ENCODE measurements at regions not wholly inside any gene's neighbourhood (a gene's known extent, or its start where the extent isn't known, plus 50 kb on each side); places are given as distances from the start of the nearest gene placed in this dataset.

GRCh38 chr2:223357076-223357475 lies 245.1 kb downstream of the SCG2 start:
- intact Hi-C loops (cut with DNase I): no loop called here
- no peak for DNase-seq
- Histone ChIP-seq H3K4me3 (ENCODE audit: low read length in 2 of 2) (no peak overlapping the region), H3K27ac (ENCODE audit: low read depth in 1 of 2, low read length in 2 of 2) (no peak overlapping the region), H3K27me3 (ENCODE audit: control insufficient read depth in 1 of 2, insufficient read depth in 2 of 2, low read length in 1 of 2) (no peaks in the 10 kb centered on the region), H3K9me3 (ENCODE audit: control insufficient read depth, low read length) (peaks cover 1% of the 10 kb centered on the region), H3K4me1 (ENCODE audit: control insufficient read depth in 1 of 2, insufficient read depth in 2 of 2, low read length in 2 of 2) (no peaks in the 10 kb centered on the region), H3K36me3 (ENCODE audit: control insufficient read depth in 1 of 2, insufficient read depth in 2 of 2, low read length in 1 of 2) (no peaks in the 10 kb centered on the region)
- no peak for ATAC-seq (ENCODE audit: low FRiP score)
- WGBS, 2 donors: 73 to 77% methylated on average over 1 of the region's 1 CpG

- no peak overlapping the region for H3K27ac ChIP-seq (ENCODE audit: low read depth in 1 of 2, low read length in 2 of 2)
- peaks cover 1% of the 10 kb centered on the region for H3K9me3 ChIP-seq (ENCODE audit: control insufficient read depth, low read length)
- ATAC-seq (ENCODE audit: low FRiP score) (no peak), DNase-seq (no peak)
- H3K36me3 ChIP-seq (ENCODE audit: control insufficient read depth in 1 of 2, insufficient read depth in 2 of 2, low read length in 1 of 2): no peaks in the 10 kb centered on the region
- intact Hi-C loops (cut with DNase I): no loop called here
- no peaks in the 10 kb centered on the region for H3K4me1 ChIP-seq (ENCODE audit: control insufficient read depth in 1 of 2, insufficient read depth in 2 of 2, low read length in 2 of 2)
- H3K27me3 ChIP-seq (ENCODE audit: control insufficient read depth in 1 of 2, insufficient read depth in 2 of 2, low read length in 1 of 2): no peaks in the 10 kb centered on the region
- no peak overlapping the region for H3K4me3 ChIP-seq (ENCODE audit: low read length in 2 of 2)
- WGBS, 2 donors: 84 to 89% methylated on average over 6 of the region's 6 CpGs
These were observed 239.1 kb downstream of the SCG2 start for GRCh38 chr2:223363085-223363484.

- H3K36me3 ChIP-seq (ENCODE audit: control insufficient read depth in 1 of 2, insufficient read depth in 2 of 2, low read length in 1 of 2): no peaks in the 10 kb centered on the region
- H3K9me3 ChIP-seq (ENCODE audit: control insufficient read depth, low read length): peaks cover under 1% of the 10 kb centered on the region
- H3K4me1 ChIP-seq (ENCODE audit: control insufficient read depth in 1 of 2, insufficient read depth in 2 of 2, low read length in 2 of 2): no peaks in the 10 kb centered on the region
- H3K27ac ChIP-seq (ENCODE audit: low read depth in 1 of 2, low read length in 2 of 2): no peak overlapping the region
- no peaks in the 10 kb centered on the region for H3K27me3 ChIP-seq (ENCODE audit: control insufficient read depth in 1 of 2, insufficient read depth in 2 of 2, low read length in 1 of 2)
- no peak for DNase-seq
- no peak for ATAC-seq (ENCODE audit: low FRiP score)
- intact Hi-C loops (cut with DNase I): no loop called here
- 68 to 71% methylated on average over 5 of the region's 5 CpGs for WGBS, 2 donors
- no peak overlapping the region for H3K4me3 ChIP-seq (ENCODE audit: low read length in 2 of 2)
These were observed 236.9 kb downstream of the SCG2 start for GRCh38 chr2:223365158-223365679.

GRCh38 chr2:223366566-223366965 lies 235.6 kb downstream of the SCG2 start:
- WGBS, 2 donors: 87 to 89% methylated on average over 5 of the region's 5 CpGs
- no peaks in the 10 kb centered on the region for H3K36me3 ChIP-seq (ENCODE audit: control insufficient read depth in 1 of 2, insufficient read depth in 2 of 2, low read length in 1 of 2)
- H3K4me1 ChIP-seq (ENCODE audit: control insufficient read depth in 1 of 2, insufficient read depth in 2 of 2, low read length in 2 of 2): no peaks in the 10 kb centered on the region
- intact Hi-C loops (cut with DNase I): no loop called here
- H3K27me3 ChIP-seq (ENCODE audit: control insufficient read depth in 1 of 2, insufficient read depth in 2 of 2, low read length in 1 of 2): no peaks in the 10 kb centered on the region
- no peak overlapping the region for H3K4me3 ChIP-seq (ENCODE audit: low read length in 2 of 2)
- DNase-seq (no peak), ATAC-seq (ENCODE audit: low FRiP score) (no peak)
- H3K27ac ChIP-seq (ENCODE audit: low read depth in 1 of 2, low read length in 2 of 2): no peak overlapping the region
- H3K9me3 ChIP-seq (ENCODE audit: control insufficient read depth, low read length): no peaks in the 10 kb centered on the region

GRCh38 chr2:223368481-223368880 lies 233.7 kb downstream of the SCG2 start:
- Histone ChIP-seq H3K27me3 (ENCODE audit: control insufficient read depth in 1 of 2, insufficient read depth in 2 of 2, low read length in 1 of 2) (no peaks in the 10 kb centered on the region), H3K4me3 (ENCODE audit: low read length in 2 of 2) (no peak overlapping the region), H3K9me3 (ENCODE audit: control insufficient read depth, low read length) (no peaks in the 10 kb centered on the region), H3K27ac (ENCODE audit: low read depth in 1 of 2, low read length in 2 of 2) (no peak overlapping the region), H3K4me1 (ENCODE audit: control insufficient read depth in 1 of 2, insufficient read depth in 2 of 2, low read length in 2 of 2) (no peaks in the 10 kb centered on the region), H3K36me3 (ENCODE audit: control insufficient read depth in 1 of 2, insufficient read depth in 2 of 2, low read length in 1 of 2) (no peaks in the 10 kb centered on the region)
- WGBS, 2 donors: 63 to 68% methylated on average over 2 of the region's 2 CpGs
- DNase-seq (no peak), ATAC-seq (ENCODE audit: low FRiP score) (no peak)
- intact Hi-C loops (cut with DNase I): no loop called here

GRCh38 chr2:223369889-223370288 lies 232.3 kb downstream of the SCG2 start:
- WGBS, 2 donors: 79% methylated on average over 3 of the region's 3 CpGs
- no peaks in the 10 kb centered on the region for H3K4me1 ChIP-seq (ENCODE audit: control insufficient read depth in 1 of 2, insufficient read depth in 2 of 2, low read length in 2 of 2)
- no peaks in the 10 kb centered on the region for H3K9me3 ChIP-seq (ENCODE audit: control insufficient read depth, low read length)
- DNase-seq (no peak), ATAC-seq (ENCODE audit: low FRiP score) (no peak)
- intact Hi-C loops (cut with DNase I): no loop called here
- H3K27ac ChIP-seq (ENCODE audit: low read depth in 1 of 2, low read length in 2 of 2): no peak overlapping the region
- no peaks in the 10 kb centered on the region for H3K27me3 ChIP-seq (ENCODE audit: control insufficient read depth in 1 of 2, insufficient read depth in 2 of 2, low read length in 1 of 2)
- no peak overlapping the region for H3K4me3 ChIP-seq (ENCODE audit: low read length in 2 of 2)
- H3K36me3 ChIP-seq (ENCODE audit: control insufficient read depth in 1 of 2, insufficient read depth in 2 of 2, low read length in 1 of 2): no peaks in the 10 kb centered on the region

- Histone ChIP-seq H3K4me3 (ENCODE audit: low read length in 2 of 2) (no peak overlapping the region), H3K36me3 (ENCODE audit: control insufficient read depth in 1 of 2, insufficient read depth in 2 of 2, low read length in 1 of 2) (no peaks in the 10 kb centered on the region), H3K9me3 (ENCODE audit: control insufficient read depth, low read length) (no peaks in the 10 kb centered on the region), H3K4me1 (ENCODE audit: control insufficient read depth in 1 of 2, insufficient read depth in 2 of 2, low read length in 2 of 2) (no peaks in the 10 kb centered on the region), H3K27me3 (ENCODE audit: control insufficient read depth in 1 of 2, insufficient read depth in 2 of 2, low read length in 1 of 2) (no peaks in the 10 kb centered on the region), H3K27ac (ENCODE audit: low read depth in 1 of 2, low read length in 2 of 2) (no peak overlapping the region)
- no peak for DNase-seq
- no peak for ATAC-seq (ENCODE audit: low FRiP score)
- intact Hi-C loops (cut with DNase I): no loop called here
- WGBS, 2 donors: 97 to 99% methylated on average over 1 of the region's 1 CpG
These were observed 218.8 kb downstream of the SCG2 start for GRCh38 chr2:223383315-223383714.

GRCh38 chr2:223386189-223386588 lies 216.0 kb downstream of the SCG2 start:
- intact Hi-C loops (cut with DNase I): no loop called here
- Histone ChIP-seq H3K36me3 (ENCODE audit: control insufficient read depth in 1 of 2, insufficient read depth in 2 of 2, low read length in 1 of 2) (no peaks in the 10 kb centered on the region), H3K9me3 (ENCODE audit: control insufficient read depth, low read length) (no peaks in the 10 kb centered on the region), H3K27me3 (ENCODE audit: control insufficient read depth in 1 of 2, insufficient read depth in 2 of 2, low read length in 1 of 2) (no peaks in the 10 kb centered on the region), H3K27ac (ENCODE audit: low read depth in 1 of 2, low read length in 2 of 2) (no peak overlapping the region), H3K4me3 (ENCODE audit: low read length in 2 of 2) (no peak overlapping the region), H3K4me1 (ENCODE audit: control insufficient read depth in 1 of 2, insufficient read depth in 2 of 2, low read length in 2 of 2) (no peaks in the 10 kb centered on the region)
- ATAC-seq (ENCODE audit: low FRiP score) (no peak), DNase-seq (no peak)

- DNase-seq: no peak
- intact Hi-C loops (cut with DNase I): no loop called here
- Histone ChIP-seq H3K4me1 (ENCODE audit: control insufficient read depth in 1 of 2, insufficient read depth in 2 of 2, low read length in 2 of 2) (no peaks in the 10 kb centered on the region), H3K27ac (ENCODE audit: low read depth in 1 of 2, low read length in 2 of 2) (no peak overlapping the region), H3K27me3 (ENCODE audit: control insufficient read depth in 1 of 2, insufficient read depth in 2 of 2, low read length in 1 of 2) (no peaks in the 10 kb centered on the region), H3K4me3 (ENCODE audit: low read length in 2 of 2) (no peak overlapping the region), H3K36me3 (ENCODE audit: control insufficient read depth in 1 of 2, insufficient read depth in 2 of 2, low read length in 1 of 2) (no peaks in the 10 kb centered on the region), H3K9me3 (ENCODE audit: control insufficient read depth, low read length) (no peaks in the 10 kb centered on the region)
- WGBS, 2 donors: 89 to 93% methylated on average over 4 of the region's 4 CpGs
- ATAC-seq (ENCODE audit: low FRiP score): no peak
These were observed 215.2 kb downstream of the SCG2 start for GRCh38 chr2:223386984-223387383.
